ENCODE measurements at regions not wholly inside any gene's neighbourhood (a gene's known extent, or its start where the extent isn't known, plus 50 kb on each side); places are given as distances from the start of the nearest gene placed in this dataset.
"Not testable (repeated sequence)": the region's sequence is repeated elsewhere in the genome, so short reads cannot be mapped to it uniquely, and the experiment has no call there.

GRCh38 chr5:50921366-50922133 lies 255.1 kb downstream of the PARP8 start:
- WGBS, 3 donors: 93 to 94% (median 94%) methylated on average over 19 to 20 of the region's 20 CpGs
- H3K9me3 ChIP-seq: no peaks in the 10 kb centered on the region
- H3K4me1 ChIP-seq: no peaks in the 10 kb centered on the region
- H3K4me3 ChIP-seq: no peak overlapping the region
- no peak for TF ChIP-seq CTCF (IDR thresholded peaks at IDR 0.05)
- H3K27me3 ChIP-seq (ENCODE audit: insufficient read depth in 3 of 3, low read length in 2 of 3): no peaks in the 10 kb centered on the region
- intact Hi-C loops (cut with DNase I): no loop called here
- DNase-seq: no peak
- H3K27ac ChIP-seq: no peak overlapping the region
- ATAC-seq: no peak
- no peaks in the 10 kb centered on the region for H3K36me3 ChIP-seq (ENCODE audit: insufficient read depth in 1 of 2, low read depth in 1 of 2)

GRCh38 chr5:50922134-50922941 lies 255.9 kb downstream of the PARP8 start:
- peak; percentile 50 for TF ChIP-seq CTCF (IDR thresholded peaks at IDR 0.05)
- H3K9me3 ChIP-seq; H3K4me1 ChIP-seq; intact Hi-C loops (cut with DNase I); H3K27ac ChIP-seq; H3K27me3 ChIP-seq (ENCODE audit: insufficient read depth in 3 of 3, low read length in 2 of 3); H3K36me3 ChIP-seq (ENCODE audit: insufficient read depth in 1 of 2, low read depth in 1 of 2): not testable (repeated sequence)
- 67 to 77% (median 71%) methylated on average over 30 to 37 of the region's 37 CpGs for WGBS, 3 donors
- peak overlapping the region; percentile 13 for H3K4me3 ChIP-seq
- ATAC-seq: peak in 3 of 4 donors; percentile 41 to 62 (median 57)
- peak in 1 of 2 donors; percentile 49 for DNase-seq

- no peak for TF ChIP-seq CTCF (IDR thresholded peaks at IDR 0.05)
- peak; percentile 26 to 55 for DNase-seq
- ATAC-seq: peak in 1 of 4 donors; percentile 56
- H3K36me3 ChIP-seq (ENCODE audit: insufficient read depth in 1 of 2, low read depth in 1 of 2): no peaks in the 10 kb centered on the region
- no peaks in the 10 kb centered on the region for H3K4me1 ChIP-seq
- 69 to 80% (median 74%) methylated on average over 34 of the region's 34 CpGs for whole genome bisulfite sequencing, 3 donors
- H3K27ac ChIP-seq: no peak overlapping the region
- peak overlapping the region; percentile 13 for H3K4me3 ChIP-seq
- intact Hi-C loops (cut with DNase I): no loop called here
- no peaks in the 10 kb centered on the region for H3K27me3 ChIP-seq (ENCODE audit: insufficient read depth in 3 of 3, low read length in 2 of 3)
- H3K9me3 ChIP-seq: no peaks in the 10 kb centered on the region
Observed at GRCh38 chr5:50922942-50923767, 256.7 kb downstream of the PARP8 start.

GRCh38 chr5:50923768-50924494 lies 257.5 kb downstream of the PARP8 start:
- Histone ChIP-seq H3K4me3 (no peak overlapping the region), H3K4me1 (no peaks in the 10 kb centered on the region), H3K9me3 (no peaks in the 10 kb centered on the region), H3K27ac (no peak overlapping the region), H3K36me3 (ENCODE audit: insufficient read depth in 1 of 2, low read depth in 1 of 2) (no peaks in the 10 kb centered on the region), H3K27me3 (ENCODE audit: insufficient read depth in 3 of 3, low read length in 2 of 3) (no peaks in the 10 kb centered on the region)
- ATAC-seq (peak in 1 of 4 donors; percentile 49), DNase-seq (no peak)
- WGBS, 3 donors: 58 to 63% (median 62%) methylated on average over 17 to 18 of the region's 18 CpGs
- intact Hi-C loops (cut with DNase I): no loop called here
- TF ChIP-seq CTCF (IDR thresholded peaks at IDR 0.05): no peak
